NT2/D1 (cell line): ENCODE measurements at regions not wholly inside any gene's neighbourhood (a gene's known extent, or its start where the extent isn't known, plus 50 kb on each side); places are given as distances from the start of the nearest gene placed in this dataset.

ENCODE experiments used
- SUZ12 ChIP-seq: IDR thresholded peaks from 2 replicates; pipeline ENCODE4 v1.6.1; 2011; ENCODE audit not compliant: insufficient read length, insufficient read depth; ENCODE audit errors: extremely low read depth
- YY1 ChIP-seq: IDR thresholded peaks from 2 replicates; pipeline ENCODE4 v1.6.1; 2011; ENCODE audit not compliant: insufficient read length, insufficient read depth
- ZNF274 ChIP-seq: IDR thresholded peaks from 2 replicates; pipeline ENCODE4 v1.6.1; 2011; ENCODE audit warnings: mild to moderate bottlenecking, low read depth, low read length

- TF ChIP-seq YY1, result no peak
- TF ChIP-seq SUZ12, result no peak
- no peak for TF ChIP-seq ZNF274
Observed at GRCh38 chr16:82350560-82350959, 180.5 kb upstream of the MPHOSPH6 start.
